ENCODE measurements at regions not wholly inside any gene's neighbourhood (a gene's known extent, or its start where the extent isn't known, plus 50 kb on each side); places are given as distances from the start of the nearest gene placed in this dataset.

GRCh38 chr9:129231022-129231739, 53.1 kb upstream of the IER5L start:
- H3K27me3 ChIP-seq (ENCODE audit: insufficient read depth, poor library complexity, severe bottlenecking) = no peaks in the 10 kb centered on the region
- H3K4me3 ChIP-seq (replicated peaks; ENCODE audit: insufficient read depth, low read length) = no peak overlapping the region
- no peak for DNase-seq (ENCODE audit: low read depth in 1 of 2, low spot score in 1 of 2)
- TF ChIP-seq GABPA (IDR thresholded peaks at IDR 0.05; ENCODE audit: low read depth) (no peak), SPI1 (IDR thresholded peaks at IDR 0.05; ENCODE audit: borderline replicate concordance, low read depth) (no peak), REST (IDR thresholded peaks at IDR 0.05; ENCODE audit: insufficient replicate concordance, low read depth) (no peak)
- no peak overlapping the region for H3K27ac ChIP-seq (replicated peaks)

GRCh38 chr9:129230302-129230701, 52.2 kb upstream of the IER5L start:
- no peak overlapping the region for H3K27ac ChIP-seq (replicated peaks)
- H3K4me3 ChIP-seq (replicated peaks; ENCODE audit: insufficient read depth, low read length) = no peak overlapping the region
- H3K27me3 ChIP-seq (ENCODE audit: insufficient read depth, poor library complexity, severe bottlenecking) = no peaks in the 10 kb centered on the region
- DNase-seq (ENCODE audit: low read depth in 1 of 2, low spot score in 1 of 2) = no peak
- TF ChIP-seq CTCF (IDR thresholded peaks at IDR 0.05; ENCODE audit: insufficient read depth, low read length) (no peak), POLR2AphosphoS5 (IDR thresholded peaks at IDR 0.05; ENCODE audit: low read depth) (no peak), SPI1 (IDR thresholded peaks at IDR 0.05; ENCODE audit: borderline replicate concordance, low read depth) (no peak), REST (IDR thresholded peaks at IDR 0.05; ENCODE audit: insufficient replicate concordance, low read depth) (no peak), GABPA (IDR thresholded peaks at IDR 0.05; ENCODE audit: low read depth) (no peak)

All from HL-60 (cell line).